GM21367 (cell line): ENCODE measurements at regions not wholly inside any gene's neighbourhood (a gene's known extent, or its start where the extent isn't known, plus 50 kb on each side); places are given as distances from the start of the nearest gene placed in this dataset.
"Not testable (repeated sequence)": the region's sequence is repeated elsewhere in the genome, so short reads cannot be mapped to it uniquely, and the experiment has no call there.

Experiments
- ATAC-seq: cut with Tn5 transposase; IDR thresholded peaks from one replicate; pipeline ENCODE4 v1.9.1; 2021; ENCODE audit not compliant: unreplicated experiment

DNA sequence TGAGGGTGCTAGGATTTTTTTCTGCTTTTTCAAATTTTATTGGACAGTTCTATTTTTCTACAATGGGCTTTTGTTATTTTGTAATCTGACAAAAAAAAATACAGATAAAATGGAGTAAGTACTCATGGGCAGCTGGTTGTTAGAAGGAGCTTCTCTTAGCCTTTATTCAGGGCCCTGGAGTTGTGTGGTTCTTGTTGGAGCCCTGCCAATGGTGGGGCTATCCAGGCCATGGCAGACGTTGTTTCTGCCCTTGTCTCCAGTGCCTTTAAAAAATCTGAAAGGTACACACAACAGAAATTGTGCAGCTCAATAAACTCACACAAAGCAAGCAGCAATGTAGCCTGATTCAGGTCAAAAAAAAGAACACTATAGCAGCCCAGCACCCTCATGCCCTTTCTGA lies 153.5 kb upstream of the GALNT2 start:
- ATAC-seq, result no peak

DNA sequence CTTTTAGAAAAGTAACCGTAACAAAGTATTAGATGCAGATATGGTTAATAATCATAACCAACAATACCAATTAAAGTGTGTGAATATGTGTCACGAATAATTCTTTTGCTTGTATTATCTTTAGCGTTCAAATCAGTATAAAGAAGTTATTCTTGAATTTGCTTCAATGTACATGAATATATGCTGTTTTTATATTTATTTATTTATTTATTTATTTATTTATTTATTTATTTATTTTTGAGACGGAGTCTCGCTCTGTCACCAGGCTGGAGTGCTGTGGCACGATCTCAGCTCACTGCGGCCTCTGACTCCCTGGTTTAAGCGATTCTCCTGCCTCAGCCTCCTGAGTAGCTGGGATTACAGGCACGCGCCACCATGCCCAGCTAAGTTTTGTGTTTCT lies 147.6 kb upstream of the GALNT2 start:
- ATAC-seq, result not testable (repeated sequence)

DNA sequence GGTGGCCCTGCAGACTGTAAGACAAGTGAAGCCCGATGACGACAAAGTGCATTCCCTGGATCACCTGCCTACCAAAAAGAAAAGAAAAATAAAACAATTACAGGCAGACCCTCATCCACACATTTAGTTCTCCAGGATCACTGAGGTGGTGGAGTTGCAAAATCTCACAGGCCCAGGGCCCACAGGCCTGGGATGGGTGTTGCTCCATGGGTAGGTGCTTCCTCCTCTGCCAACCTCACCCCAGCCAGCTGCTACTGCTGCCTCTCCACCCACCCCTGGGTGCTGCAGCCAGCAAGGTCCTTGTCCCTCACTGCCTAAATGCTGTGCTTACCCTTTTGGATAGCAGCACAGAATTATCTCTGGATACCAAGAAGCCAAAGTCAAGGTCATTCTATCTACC lies 146.4 kb upstream of the GALNT2 start:
- ATAC-seq, result no peak

DNA sequence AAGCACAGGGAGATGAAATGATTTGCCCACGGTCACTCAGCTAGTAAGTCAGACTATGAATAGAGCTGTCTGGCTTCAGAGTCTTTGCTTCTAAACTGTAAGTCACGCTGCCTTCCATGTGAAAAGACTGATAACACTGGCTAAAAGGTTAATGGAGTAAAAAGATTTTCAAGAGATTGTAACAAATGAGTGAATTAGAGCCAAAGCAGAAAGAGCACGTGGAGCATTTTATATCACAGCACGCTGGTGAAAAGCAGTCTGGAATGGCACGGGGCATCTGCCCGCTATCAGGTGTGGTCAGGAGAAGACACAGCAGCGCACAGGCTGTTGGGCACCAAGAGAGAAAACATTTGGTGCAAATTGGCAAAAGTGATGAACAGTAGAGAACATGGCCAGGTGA lies 144.8 kb upstream of the GALNT2 start:
- no peak for ATAC-seq

DNA sequence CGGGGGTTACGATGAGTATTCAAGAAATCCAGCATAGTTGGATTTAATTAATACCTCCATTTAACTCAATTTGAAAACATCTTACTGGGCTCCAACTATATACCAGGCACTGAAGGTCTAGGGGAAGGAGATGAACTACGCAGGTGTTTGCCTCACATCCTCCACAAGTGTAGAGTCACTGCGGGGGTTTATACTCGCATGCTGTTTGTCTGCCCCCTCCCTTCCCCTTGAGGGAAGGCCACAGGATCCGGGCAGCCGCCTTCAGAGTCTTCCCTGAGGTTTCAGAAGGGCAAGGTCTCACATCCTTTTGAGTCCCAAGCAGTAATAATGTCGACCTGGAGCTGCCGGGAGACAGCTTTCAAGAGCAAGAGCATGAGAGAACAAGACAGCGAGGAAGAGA lies 142.4 kb upstream of the GALNT2 start:
- no peak for ATAC-seq

DNA sequence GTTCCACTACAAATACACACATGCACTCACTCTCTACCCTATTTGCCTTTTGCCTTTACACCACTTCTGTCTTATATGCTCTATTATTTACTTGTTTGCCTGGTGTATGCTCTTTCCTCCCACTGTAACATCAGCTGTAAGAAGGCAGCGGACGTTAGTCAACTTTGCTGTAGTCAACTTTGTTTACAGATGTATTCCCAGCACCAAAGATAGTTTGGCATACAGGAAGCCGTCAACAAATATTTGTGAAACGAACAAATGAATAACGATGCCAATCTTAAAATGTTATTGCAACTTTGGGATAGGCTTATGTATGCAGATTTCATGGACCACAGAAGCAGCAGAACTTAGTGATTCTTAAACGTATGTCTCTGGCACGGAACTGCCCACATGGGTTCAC lies 138.3 kb upstream of the GALNT2 start:
- no peak for ATAC-seq

DNA sequence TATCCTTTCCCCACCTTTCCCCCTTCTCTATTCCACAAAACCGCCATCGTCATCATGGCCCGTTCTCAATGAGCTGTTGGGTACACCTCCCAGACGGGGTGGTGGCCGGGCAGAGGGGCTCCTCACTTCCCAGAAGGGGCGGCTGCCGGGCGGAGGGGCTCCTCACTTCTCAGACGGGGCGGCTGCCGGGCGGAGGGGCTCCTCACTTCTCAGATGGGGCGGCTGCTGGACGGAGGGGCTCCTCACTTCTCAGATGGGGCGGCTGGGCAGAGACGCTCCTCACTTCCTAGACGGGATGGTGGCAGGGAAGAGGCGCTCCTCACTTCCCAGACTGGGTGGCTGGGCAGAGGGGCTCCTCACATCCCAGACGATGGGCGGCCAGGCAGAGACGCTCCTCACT lies 135.3 kb upstream of the GALNT2 start:
- ATAC-seq, result not testable (repeated sequence)

DNA sequence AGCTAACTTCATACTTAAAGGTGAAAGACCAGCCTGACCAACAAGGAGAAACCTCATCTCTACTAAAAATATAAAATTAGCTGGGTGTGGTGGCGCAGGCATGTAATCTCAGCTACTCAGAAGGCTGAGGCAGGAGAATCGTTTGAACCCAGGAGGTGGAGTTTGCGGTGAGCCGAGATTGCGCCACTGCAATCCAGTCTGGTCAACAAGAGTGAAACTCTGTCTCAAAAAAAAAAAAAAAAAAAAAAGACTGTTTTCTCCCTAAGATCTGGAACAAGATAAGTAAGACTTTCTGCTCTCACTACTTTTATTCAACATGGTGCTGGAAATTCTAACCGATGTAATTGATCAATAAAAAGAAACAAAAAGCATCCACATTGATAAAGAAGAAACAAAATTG lies 131.9 kb upstream of the GALNT2 start:
- ATAC-seq, result not testable (repeated sequence)

DNA sequence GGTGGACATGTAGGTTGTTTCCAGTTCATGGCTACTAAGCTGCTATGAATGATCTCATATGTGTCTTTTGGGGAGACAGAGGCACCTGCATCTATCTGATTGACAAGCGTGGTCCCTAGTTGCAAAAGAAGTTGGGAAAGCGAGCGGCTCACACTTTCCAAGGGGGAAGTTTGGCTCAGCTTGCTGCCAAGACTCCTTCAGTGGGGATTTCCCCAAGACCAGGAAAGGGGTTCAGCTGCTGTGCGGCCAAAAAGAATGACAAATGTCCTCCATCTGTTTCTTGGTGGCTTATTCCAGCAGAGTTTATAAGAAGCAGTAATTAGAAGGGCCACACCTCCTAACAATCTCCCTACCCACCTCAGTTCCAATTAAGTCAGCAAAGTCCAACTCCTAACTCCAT lies 128.5 kb upstream of the GALNT2 start:
- no peak for ATAC-seq

DNA sequence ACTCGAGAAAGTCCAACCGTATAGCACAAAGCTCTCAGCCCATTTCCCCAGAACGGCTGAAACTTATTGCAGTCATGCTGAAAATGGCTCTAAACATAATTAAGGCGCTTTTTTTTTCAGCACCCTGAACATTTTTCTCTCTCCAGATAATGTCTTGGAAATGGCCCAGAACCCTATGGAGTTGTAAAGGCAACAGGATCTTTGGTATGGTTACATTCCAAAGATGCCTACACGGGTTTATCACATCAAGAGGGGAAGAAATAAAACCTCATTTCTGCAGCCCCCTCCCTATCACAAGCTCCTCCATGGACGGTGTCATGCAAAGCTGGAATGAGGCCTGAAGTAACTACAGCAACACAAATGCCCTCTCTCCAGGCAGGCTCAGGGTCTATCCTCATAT lies 126.4 kb upstream of the GALNT2 start:
- no peak for ATAC-seq

DNA sequence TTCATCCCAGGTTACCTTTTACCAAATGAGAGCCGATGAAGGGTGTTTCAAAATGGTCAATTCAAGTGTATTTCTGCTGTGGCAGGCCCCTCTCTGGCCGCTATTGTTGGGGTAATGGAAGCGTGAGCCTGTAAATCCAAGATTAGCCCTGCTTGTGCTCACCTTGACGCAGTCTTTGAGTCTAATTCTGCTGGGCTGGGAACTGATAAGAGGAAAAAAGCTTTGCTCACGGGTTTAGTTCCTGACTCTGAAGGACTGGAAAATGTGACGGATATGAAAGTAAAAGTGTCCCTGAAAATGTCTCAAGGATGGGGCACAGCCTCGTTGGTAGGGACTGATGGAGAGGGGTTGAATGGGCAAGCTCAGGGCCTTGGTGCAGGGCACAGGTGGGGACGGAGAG lies 125.9 kb upstream of the GALNT2 start:
- no peak for ATAC-seq

DNA sequence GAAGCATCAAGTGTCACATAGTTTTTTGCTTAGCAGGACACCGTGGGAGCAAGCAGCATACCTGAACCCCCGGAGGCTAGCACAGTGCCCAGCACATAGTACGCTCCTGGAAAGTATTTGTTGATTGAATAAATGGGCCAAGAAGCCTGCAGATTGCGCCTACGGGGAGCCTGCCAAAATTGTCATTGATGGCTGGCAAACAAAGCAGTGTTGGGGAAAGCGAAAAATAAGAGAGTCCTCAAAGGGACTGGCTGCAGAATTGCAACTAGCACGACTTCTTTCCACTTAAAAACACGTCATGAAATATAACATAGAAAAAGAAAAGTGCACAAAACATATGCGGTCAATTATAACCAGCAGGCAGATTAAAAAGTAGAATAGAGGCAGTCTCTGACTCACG lies 125.2 kb upstream of the GALNT2 start:
- ATAC-seq, result no peak

DNA sequence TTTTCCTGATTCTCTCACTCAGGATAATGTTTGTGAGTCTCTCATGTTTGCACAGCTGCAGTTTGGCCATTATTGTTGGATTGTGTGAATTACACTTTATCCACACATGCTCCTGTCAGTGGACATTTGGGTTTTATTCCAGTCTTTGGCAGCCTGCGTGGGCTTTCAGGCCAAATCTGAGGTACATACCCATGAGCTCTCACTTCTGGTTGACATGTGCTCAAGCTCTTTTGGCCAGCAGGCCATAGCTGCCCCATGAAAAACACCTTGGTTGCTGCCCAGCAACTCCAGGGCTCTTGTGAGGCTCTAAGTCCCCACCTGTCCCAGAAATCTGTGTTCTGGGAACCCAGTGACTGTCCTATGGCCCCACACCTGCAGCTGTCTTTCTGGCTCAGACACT lies 124.5 kb upstream of the GALNT2 start:
- no peak for ATAC-seq

DNA sequence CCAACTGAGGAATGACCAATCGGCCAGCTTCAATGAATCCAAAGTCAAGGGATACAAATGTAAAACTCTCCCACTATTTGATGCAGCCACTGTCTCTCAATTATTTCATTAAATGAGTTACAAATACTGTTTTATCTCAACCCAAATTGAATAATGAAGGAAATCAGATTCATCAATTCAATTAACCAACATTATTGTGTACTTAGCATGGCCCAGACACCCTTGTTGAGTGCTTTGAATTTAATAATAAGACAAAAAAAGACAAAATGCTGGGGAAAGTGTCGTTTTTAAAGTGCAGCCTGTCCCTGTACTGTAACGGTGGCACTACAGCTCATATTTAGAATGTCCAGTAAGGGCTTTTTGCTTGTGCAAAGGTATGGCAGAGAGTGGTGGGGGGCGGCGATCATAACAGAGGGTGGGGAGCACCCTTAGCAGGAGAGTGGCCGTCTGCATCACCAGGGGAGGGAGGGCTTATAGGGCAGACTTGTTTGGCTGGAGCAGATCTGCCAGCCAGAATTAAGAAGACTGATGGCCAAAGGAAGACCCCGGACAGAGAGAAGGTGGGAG lies 123.8 kb upstream of the GALNT2 start:
- ATAC-seq, result no peak

DNA sequence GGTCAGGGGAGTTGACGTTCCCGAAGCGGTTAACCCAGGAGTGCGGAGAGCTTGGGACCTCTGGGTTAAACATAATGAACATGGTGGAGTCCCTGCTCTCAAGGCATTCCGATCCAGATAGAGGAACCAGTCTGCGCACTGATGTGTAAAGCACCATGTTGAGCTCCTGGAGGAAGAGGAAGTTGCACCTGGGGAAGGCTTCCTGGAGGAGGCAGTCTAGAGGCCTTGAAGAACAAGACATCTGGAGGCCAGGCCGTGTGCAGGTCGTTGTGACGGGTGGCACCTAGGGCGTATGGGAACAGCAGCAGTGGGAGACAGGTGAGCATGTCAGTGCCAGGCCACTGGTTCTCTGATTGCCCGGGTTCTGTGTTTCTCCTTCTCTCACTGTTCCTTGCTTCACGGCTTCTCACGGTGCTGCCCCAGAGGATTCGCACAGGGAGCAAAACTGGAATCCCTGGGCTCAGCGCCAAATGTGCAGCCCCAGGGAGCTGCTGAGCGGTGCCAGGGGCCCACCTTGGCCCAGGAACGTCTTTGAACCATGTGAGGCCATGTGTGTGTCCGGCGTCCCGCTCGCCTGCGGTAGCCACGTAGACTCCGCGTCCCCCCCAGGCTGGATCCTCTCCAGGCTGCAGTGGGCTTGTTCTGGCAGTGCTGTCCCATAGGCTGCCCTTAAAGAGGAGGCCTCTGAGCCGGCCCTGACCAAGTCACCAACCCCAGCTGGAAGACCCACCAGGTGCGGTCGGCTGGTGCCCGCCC lies 122.9 kb upstream of the GALNT2 start:
- ATAC-seq, result no peak

DNA sequence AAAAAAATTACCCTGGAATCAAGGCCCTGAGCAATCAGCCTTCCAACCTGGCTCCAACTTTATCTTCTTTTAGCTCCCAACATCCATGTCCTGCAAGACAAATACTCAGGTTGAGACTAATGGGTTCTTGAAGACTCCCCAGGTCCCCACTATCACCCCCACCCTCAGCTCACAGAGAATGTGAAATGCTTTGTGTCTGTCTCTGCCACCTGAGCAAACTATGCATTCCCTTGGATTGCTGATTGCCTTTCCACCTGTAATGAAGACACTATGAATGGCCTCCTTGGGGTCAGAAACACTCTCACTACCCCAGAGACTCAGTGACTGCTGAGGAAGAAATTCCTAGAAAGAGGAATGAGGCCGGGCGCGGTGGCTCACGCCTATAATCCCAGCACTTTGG lies 121.2 kb upstream of the GALNT2 start:
- no peak for ATAC-seq

DNA sequence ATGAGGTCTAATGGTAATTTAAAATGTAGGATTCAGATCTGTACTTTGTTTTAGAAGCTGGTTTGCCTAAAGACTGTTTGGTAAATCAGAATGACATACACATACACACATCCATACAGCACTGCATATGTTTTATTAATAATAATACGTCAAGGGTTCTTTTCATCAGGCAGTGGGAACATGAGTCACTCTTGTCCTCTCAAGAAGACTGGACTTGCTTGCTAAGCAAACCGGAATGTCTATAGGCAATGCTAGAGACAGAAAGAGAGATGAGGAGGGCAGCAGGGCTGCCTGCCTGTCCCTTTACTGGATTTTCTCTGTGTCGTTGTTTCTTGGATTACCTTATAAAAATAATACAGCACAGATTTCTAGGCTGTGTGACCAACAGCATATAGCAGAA lies 119.1 kb upstream of the GALNT2 start:
- ATAC-seq, result no peak

DNA sequence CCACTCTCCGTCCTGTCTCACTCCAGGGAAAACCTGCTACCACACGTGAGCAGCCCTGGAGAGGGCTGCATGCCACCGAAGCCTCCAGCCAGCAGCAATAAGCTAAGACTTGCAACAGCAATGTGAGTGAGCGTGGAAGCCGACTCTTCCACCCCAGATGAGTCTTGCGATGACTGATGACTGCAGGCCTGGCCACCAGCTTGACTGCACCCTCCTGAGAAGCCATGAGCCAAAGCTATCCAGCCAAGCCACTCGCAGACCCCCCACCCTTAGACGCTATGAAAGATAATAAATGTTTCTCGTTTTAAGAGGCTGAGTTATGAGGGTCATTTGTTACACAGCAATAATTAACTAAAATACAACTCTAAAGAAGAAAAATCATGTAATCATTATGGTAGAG lies 118.6 kb upstream of the GALNT2 start:
- no peak for ATAC-seq

DNA sequence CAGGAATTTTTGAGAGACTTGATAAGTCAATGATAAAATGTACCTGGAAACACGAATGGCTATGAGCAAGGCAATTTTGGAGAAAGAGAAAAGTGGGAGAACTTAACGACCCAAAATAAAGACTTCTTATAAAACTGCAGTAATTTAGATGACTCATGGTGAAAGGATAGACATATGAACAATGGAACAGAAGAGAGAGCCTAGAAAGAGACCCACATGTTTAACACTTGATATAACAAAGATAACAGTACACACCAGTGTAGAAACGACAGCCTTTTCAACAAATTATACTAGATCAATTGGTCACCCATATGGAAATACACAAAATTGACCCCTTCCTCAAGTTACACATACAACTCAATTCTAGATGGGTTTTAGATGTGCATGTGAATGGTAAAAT lies 117.5 kb upstream of the GALNT2 start:
- no peak for ATAC-seq

DNA sequence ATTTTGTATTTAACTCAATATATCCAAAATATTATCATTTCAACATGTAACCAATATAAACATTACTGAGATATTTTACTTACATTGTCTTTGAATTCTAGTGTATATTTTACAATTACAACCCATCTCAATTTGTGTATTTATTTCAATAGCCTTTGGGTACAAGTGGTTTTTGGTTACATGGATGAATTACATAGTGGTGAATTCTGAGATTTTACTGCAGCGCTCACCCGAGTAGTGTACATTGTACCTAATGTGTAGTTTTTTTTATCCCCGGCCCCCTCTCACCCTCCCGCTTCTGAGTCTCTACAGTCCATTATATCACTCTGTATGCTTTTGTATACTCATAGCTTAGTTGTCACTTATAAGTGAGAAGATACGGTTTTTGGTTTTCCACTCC lies 117.0 kb upstream of the GALNT2 start:
- no peak for ATAC-seq

DNA sequence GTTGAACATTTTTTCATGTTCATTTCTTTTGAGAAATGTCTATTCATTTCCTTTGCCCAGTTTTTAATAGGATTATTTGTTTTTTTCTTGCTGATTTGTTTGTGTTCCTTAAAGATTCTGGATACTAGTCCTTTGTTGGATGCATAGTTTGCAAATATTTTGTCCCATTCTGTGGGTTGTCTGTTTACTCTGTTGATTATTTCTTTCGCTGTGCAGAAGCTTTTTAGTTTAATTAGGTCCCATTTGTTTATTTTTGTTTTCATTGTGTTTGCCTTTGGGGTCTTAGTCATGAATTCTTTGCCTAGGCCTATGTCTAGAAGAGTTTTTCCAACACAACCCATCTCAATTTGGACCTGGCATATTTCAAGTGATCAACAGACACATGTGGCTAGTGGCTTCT lies 116.1 kb upstream of the GALNT2 start:
- ATAC-seq, result no peak

DNA sequence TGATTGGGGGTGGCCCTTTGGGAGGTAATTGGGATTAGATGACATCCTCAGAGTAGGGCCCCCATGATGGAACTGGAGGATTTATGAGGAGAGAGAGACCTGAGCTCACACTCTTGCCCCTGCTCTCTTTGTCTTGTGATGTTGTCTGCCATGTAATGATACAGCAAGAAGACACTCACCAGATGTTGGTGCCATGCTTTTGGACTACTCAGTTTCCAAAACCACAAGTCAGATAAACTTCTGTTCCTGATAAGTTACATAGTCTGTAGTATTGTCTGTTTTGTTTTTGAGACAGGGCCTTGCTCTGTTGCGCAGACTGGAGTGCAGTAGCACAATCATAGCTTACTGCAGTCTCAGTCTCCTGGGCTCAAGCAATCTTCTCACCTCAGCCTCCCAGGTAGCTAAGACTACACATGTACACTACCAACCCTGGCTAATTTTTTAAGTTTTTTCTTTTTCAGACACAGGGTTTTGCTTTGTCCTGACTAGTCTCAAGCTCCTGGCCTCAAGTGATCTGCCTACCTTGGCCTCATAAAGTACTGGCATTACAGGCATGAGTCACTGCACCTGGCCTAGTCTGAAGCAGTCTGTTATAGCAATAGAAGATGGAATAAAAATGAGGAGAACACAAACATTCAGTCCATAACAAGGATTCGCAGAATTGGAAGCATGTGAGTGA lies 115.0 kb upstream of the GALNT2 start:
- ATAC-seq, result no peak
